CD14-positive monocyte (primary cell): ENCODE measurements at regions not wholly inside any gene's neighbourhood (a gene's known extent, or its start where the extent isn't known, plus 50 kb on each side); places are given as distances from the start of the nearest gene placed in this dataset.
A peak's percentile ranks its signal among the peaks of the same experiment; 100 is the strongest.
"Not testable (repeated sequence)": the region's sequence is repeated elsewhere in the genome, so short reads cannot be mapped to it uniquely, and the experiment has no call there.

Experiments
- DNase-seq, 3 donors: peaks; one replicate each; pipeline ENCODE4 v3.0.0-alpha.2; 2011 to 2022
- H2AFZ ChIP-seq: 2 replicates; pipeline ENCODE4 v1.6.0; 2012; ENCODE audit warnings: mild to moderate bottlenecking, low read depth, low read length, inconsistent platforms; ENCODE audit not compliant: insufficient read depth, poor library complexity, severe bottlenecking
- H3K27ac ChIP-seq, 2 donors: 1 replicate in 1 of 2; 2 replicates in 1 of 2; pipeline ENCODE4 v1.5.1; 2012 to 2013; ENCODE audit warnings: low read length in 2 of 2, control low read depth in 1 of 2, inconsistent platforms in 1 of 2, low read depth in 1 of 2, mild to moderate bottlenecking in 1 of 2
- H3K27me3 ChIP-seq, 2 donors: one replicate each; pipeline versions ENCODE4 v1.6.0 to v1.6.1; 2011 to 2013; ENCODE audit warnings: low read length in 2 of 2; ENCODE audit not compliant: control insufficient read depth in 2 of 2, insufficient read depth in 2 of 2
- H3K36me3 ChIP-seq, 2 donors: replicated peaks in 1 of 2; 1 replicate in 1 of 2; 2 replicates in 1 of 2; pipeline versions ENCODE4 v1.5.1 to v1.6.1; 2012 to 2013; ENCODE audit warnings: low read length in 2 of 2, control low read depth in 1 of 2, inconsistent platforms in 1 of 2, mild to moderate bottlenecking in 1 of 2; ENCODE audit not compliant: insufficient read depth in 2 of 2, control insufficient read depth in 1 of 2
- H3K4me1 ChIP-seq, 2 donors: 1 replicate in 1 of 2; 2 replicates in 1 of 2; pipeline versions ENCODE4 v1.5.1 to v1.6.1; 2012 to 2013; ENCODE audit warnings: low read length in 2 of 2, control low read depth in 1 of 2, inconsistent platforms in 1 of 2, mild to moderate bottlenecking in 1 of 2, moderate library complexity in 1 of 2; ENCODE audit not compliant: insufficient read depth in 2 of 2, control insufficient read depth in 1 of 2
- H3K4me2 ChIP-seq: replicated peaks from 2 replicates; pipeline ENCODE3; 2012; ENCODE audit warnings: low read length, moderate library complexity, mild to moderate bottlenecking; ENCODE audit not compliant: poor library complexity, severe bottlenecking; ENCODE audit errors: extremely low read depth
- H3K4me3 ChIP-seq, 3 experiments: fragments of 200-600 bp in 1 of 3; sonication (generic) in 1 of 3; replicated peaks in 1 of 3; 1 replicate in 2 of 3; 2 replicates in 1 of 3; pipeline ENCODE4 v1.5.1; 2011 to 2013; ENCODE audit warnings: low read length in 3 of 3, mild to moderate bottlenecking in 3 of 3, control low read depth in 2 of 3, low read depth in 2 of 3, inconsistent platforms in 1 of 3, moderate library complexity in 1 of 3
- H3K79me2 ChIP-seq: 2 replicates; pipeline ENCODE4 v1.6.0; 2012; ENCODE audit warnings: mild to moderate bottlenecking, control low read depth, inconsistent platforms, low read length, moderate library complexity; ENCODE audit not compliant: insufficient read depth
- H3K9ac ChIP-seq: 2 replicates; pipeline ENCODE4 v1.6.0; 2017; ENCODE audit warnings: low read length, mild to moderate bottlenecking; ENCODE audit not compliant: insufficient read depth, poor library complexity, severe bottlenecking
- H3K9me3 ChIP-seq, 2 donors: replicated peaks in 1 of 2; 1 replicate in 1 of 2; 2 replicates in 1 of 2; pipeline versions ENCODE4 v1.5.1 to v1.6.1; 2012 to 2013; ENCODE audit warnings: low read length in 2 of 2, control low read depth in 1 of 2; ENCODE audit not compliant: control insufficient read depth in 1 of 2, insufficient read depth in 1 of 2
- H4K20me1 ChIP-seq: 2 replicates; pipeline ENCODE4 v1.6.0; 2012; ENCODE audit warnings: mild to moderate bottlenecking, low read length, control low read depth, moderate library complexity; ENCODE audit not compliant: insufficient read depth
- H3K27ac Mint-ChIP-seq, 7 donors: one replicate each; pipeline ENCODE4 v1.8.0; 2020; ENCODE audit warnings: mild to moderate bottlenecking in 7 of 7, mixed read lengths in 7 of 7, moderate library complexity in 6 of 7, inconsistent platforms in 2 of 7
- H3K27me3 Mint-ChIP-seq, 3 donors: one replicate each; pipeline ENCODE4 v1.8.0; 2021 to 2022; ENCODE audit warnings: low read depth in 3 of 3, mild to moderate bottlenecking in 3 of 3, mixed read lengths in 3 of 3, moderate library complexity in 3 of 3, inconsistent platforms in 1 of 3
- H3K36me3 Mint-ChIP-seq, 2 donors: one replicate each; pipeline ENCODE4 v1.8.0; 2020; ENCODE audit warnings: mixed read lengths in 2 of 2, inconsistent platforms in 1 of 2, mild to moderate bottlenecking in 1 of 2
- H3K4me1 Mint-ChIP-seq: one replicate; pipeline ENCODE4 v1.8.0; 2020; ENCODE audit warnings: mild to moderate bottlenecking, mixed read lengths
- H3K4me3 Mint-ChIP-seq, 2 donors: one replicate each; pipeline ENCODE4 v1.8.0; 2020; ENCODE audit warnings: mild to moderate bottlenecking in 2 of 2, mixed read lengths in 2 of 2, moderate library complexity in 1 of 2
- H3K9me3 Mint-ChIP-seq, 7 donors: one replicate each; pipeline ENCODE4 v1.8.0; 2020 to 2022; ENCODE audit warnings: mixed read lengths in 7 of 7, mild to moderate bottlenecking in 6 of 7, moderate library complexity in 6 of 7, inconsistent platforms in 2 of 7
- CTCF ChIP-seq: fragments of 200-600 bp; IDR thresholded peaks from one replicate; pipeline ENCODE4 v1.8.0; 2022; ENCODE audit warnings: antibody characterized with exemption, mild to moderate bottlenecking
- WGBS: methylation state at CpG from one replicate; pipeline ENCODE4 v1.1.5; 2013; ENCODE audit warnings: missing lambda C conversion rate; ENCODE audit not compliant: insufficient coverage; 5-methylcytosine and 5-hydroxymethylcytosine counted together
- intact Hi-C, 2 donors: fragments of 100-400 bp; cut with micrococcal nuclease; formaldehyde crosslinking; loops; one replicate each; pipeline versions ENCODE4 v1.15.0 to v1.15.1; 2023

- H3K9me3 Mint-ChIP-seq, result peaks cover 0 to 10% (median 7%) of the 10 kb centered on the region in 7 donors
- no peak overlapping the region for H3K4me2 ChIP-seq
- H3K27me3 Mint-ChIP-seq, result peaks cover 0 to 5% (median 5%) of the 10 kb centered on the region in 3 donors
- H3K9ac ChIP-seq, result no peak overlapping the region
- no peaks in the 10 kb centered on the region for H3K36me3 Mint-ChIP-seq
- intact Hi-C loops, result no loop called here
- H3K27ac ChIP-seq, result no peak overlapping the region
- no peak overlapping the region for H3K27ac Mint-ChIP-seq
- no peaks in the 10 kb centered on the region for H3K4me1 ChIP-seq
- no peaks in the 10 kb centered on the region for H3K27me3 ChIP-seq
- DNase-seq, result no peak
- H3K9me3 ChIP-seq, result no peaks in the 10 kb centered on the region
- H3K4me3 Mint-ChIP-seq, result no peak overlapping the region
- no peaks in the 10 kb centered on the region for H3K79me2 ChIP-seq
- H3K36me3 ChIP-seq, result no peaks in the 10 kb centered on the region
- no peaks in the 10 kb centered on the region for H4K20me1 ChIP-seq
- H3K4me1 Mint-ChIP-seq, result no peaks in the 10 kb centered on the region
- TF ChIP-seq CTCF, result no peak
- no peak overlapping the region for H3K4me3 ChIP-seq
- no peak overlapping the region for H2AFZ ChIP-seq
- no CpG with 5 or more reads among the region's 6 CpGs for WGBS
These were observed 74.7 kb upstream of the MB21D2 start for GRCh38 chr3:192992361-192992760.

GRCh38 chr3:192993411-192993810, 75.8 kb upstream of the MB21D2 start:
- no peak for TF ChIP-seq CTCF

GRCh38 chr3:193001113-193001512, 83.5 kb upstream of the MB21D2 start:
- H4K20me1 ChIP-seq, H3K9me3 ChIP-seq, H3K9me3 Mint-ChIP-seq, H3K27me3 Mint-ChIP-seq, H3K36me3 Mint-ChIP-seq, H3K4me2 ChIP-seq, H3K9ac ChIP-seq, H3K4me3 Mint-ChIP-seq, H3K4me1 ChIP-seq, DNase-seq, H2AFZ ChIP-seq, H3K4me1 Mint-ChIP-seq, intact Hi-C loops, H3K79me2 ChIP-seq, H3K27ac Mint-ChIP-seq, H3K4me3 ChIP-seq, H3K36me3 ChIP-seq, H3K27ac ChIP-seq, H3K27me3 ChIP-seq: not testable (repeated sequence)
- WGBS, result no CpG with 5 or more reads among the region's 5 CpGs

More at GRCh38 chr3:192993411-192993810, 75.8 kb upstream of the MB21D2 start:
- Histone ChIP-seq H2AFZ (no peak overlapping the region), H3K36me3 (no peaks in the 10 kb centered on the region), H3K4me1 (no peaks in the 10 kb centered on the region), H3K79me2 (no peaks in the 10 kb centered on the region), H4K20me1 (no peaks in the 10 kb centered on the region), H3K9me3 (no peaks in the 10 kb centered on the region), H3K4me2 (no peak overlapping the region), H3K4me3 (no peak overlapping the region), H3K9ac (no peak overlapping the region), H3K27ac (no peak overlapping the region), H3K27me3 (no peaks in the 10 kb centered on the region)
- no peaks in the 10 kb centered on the region for H3K36me3 Mint-ChIP-seq
- peaks cover 0 to 5% (median 4%) of the 10 kb centered on the region in 3 donors for H3K27me3 Mint-ChIP-seq
- 43% methylated on average over 3 of the region's 3 CpGs for WGBS
- intact Hi-C loops, result no loop called here
- H3K4me3 Mint-ChIP-seq, result no peak overlapping the region
- no peak overlapping the region for H3K27ac Mint-ChIP-seq
- peaks cover 0 to 10% (median 7%) of the 10 kb centered on the region in 7 donors for H3K9me3 Mint-ChIP-seq
- DNase-seq, result peak in 1 of 3 donors; percentile 8
- no peaks in the 10 kb centered on the region for H3K4me1 Mint-ChIP-seq
